ENCODE measurements at regions not wholly inside any gene's neighbourhood (a gene's known extent, or its start where the extent isn't known, plus 50 kb on each side); places are given as distances from the start of the nearest gene placed in this dataset.

GRCh38 chr11:121696177-121696871 lies 243.6 kb upstream of the SORL1-AS1 start:
- Histone ChIP-seq H3K9me3 (ENCODE audit: control insufficient read depth in 4 of 4, insufficient read depth in 3 of 4, low read length in 3 of 4) (no peaks in the 10 kb centered on the region), H3K4me3 (no peak overlapping the region), H3K4me1 (ENCODE audit: control insufficient read depth in 5 of 5, insufficient read depth in 5 of 5, low read length in 5 of 5) (peaks cover 0 to 3% (median 0%) of the 10 kb centered on the region in 5 donors), H3K9ac (ENCODE audit: insufficient read depth in 1 of 2, low read length in 2 of 2) (no peak overlapping the region), H3K27ac (ENCODE audit: low read depth in 1 of 2, low read length in 1 of 2) (peak overlapping the region in 1 of 2 donors; percentile 52), H3K36me3 (ENCODE audit: control insufficient read depth in 4 of 4, insufficient read depth in 4 of 4, low read length in 4 of 4) (no peaks in the 10 kb centered on the region), H3K27me3 (ENCODE audit: control insufficient read depth in 3 of 3, insufficient read depth in 3 of 3, low read length in 2 of 3) (no peaks in the 10 kb centered on the region)
- ATAC-seq (ENCODE audit: insufficient read depth, low FRiP score) (no peak), DNase-seq (no peak)
- no peak for TF ChIP-seq CTCF (IDR thresholded peaks at IDR 0.05; ENCODE audit: control extremely low read depth, extremely low read depth)
- 59 to 61% methylated on average over 20 of the region's 20 CpGs for WGBS, 2 donors

- Histone ChIP-seq H3K9me3 (ENCODE audit: control insufficient read depth in 4 of 4, insufficient read depth in 3 of 4, low read length in 3 of 4) (peaks cover 0 to 4% (median 0%) of the 10 kb centered on the region in 4 donors), H3K4me3 (no peak overlapping the region), H3K27ac (ENCODE audit: low read depth in 1 of 2, low read length in 1 of 2) (no peak overlapping the region), H3K9ac (ENCODE audit: insufficient read depth in 1 of 2, low read length in 2 of 2) (no peak overlapping the region), H3K27me3 (ENCODE audit: control insufficient read depth in 3 of 3, insufficient read depth in 3 of 3, low read length in 2 of 3) (no peaks in the 10 kb centered on the region), H3K36me3 (ENCODE audit: control insufficient read depth in 4 of 4, insufficient read depth in 4 of 4, low read length in 4 of 4) (no peaks in the 10 kb centered on the region), H3K4me1 (ENCODE audit: control insufficient read depth in 5 of 5, insufficient read depth in 5 of 5, low read length in 5 of 5) (peaks cover 0 to 7% (median 0%) of the 10 kb centered on the region in 5 donors)
- DNase-seq (no peak), ATAC-seq (ENCODE audit: insufficient read depth, low FRiP score) (no peak)
- TF ChIP-seq CTCF (IDR thresholded peaks at IDR 0.05; ENCODE audit: control extremely low read depth, extremely low read depth): no peak
- WGBS, 2 donors: 58 to 86% methylated on average over 1 of the region's 1 CpG
Measured at GRCh38 chr11:121692236-121692635, 239.5 kb upstream of the SORL1-AS1 start.

DNA sequence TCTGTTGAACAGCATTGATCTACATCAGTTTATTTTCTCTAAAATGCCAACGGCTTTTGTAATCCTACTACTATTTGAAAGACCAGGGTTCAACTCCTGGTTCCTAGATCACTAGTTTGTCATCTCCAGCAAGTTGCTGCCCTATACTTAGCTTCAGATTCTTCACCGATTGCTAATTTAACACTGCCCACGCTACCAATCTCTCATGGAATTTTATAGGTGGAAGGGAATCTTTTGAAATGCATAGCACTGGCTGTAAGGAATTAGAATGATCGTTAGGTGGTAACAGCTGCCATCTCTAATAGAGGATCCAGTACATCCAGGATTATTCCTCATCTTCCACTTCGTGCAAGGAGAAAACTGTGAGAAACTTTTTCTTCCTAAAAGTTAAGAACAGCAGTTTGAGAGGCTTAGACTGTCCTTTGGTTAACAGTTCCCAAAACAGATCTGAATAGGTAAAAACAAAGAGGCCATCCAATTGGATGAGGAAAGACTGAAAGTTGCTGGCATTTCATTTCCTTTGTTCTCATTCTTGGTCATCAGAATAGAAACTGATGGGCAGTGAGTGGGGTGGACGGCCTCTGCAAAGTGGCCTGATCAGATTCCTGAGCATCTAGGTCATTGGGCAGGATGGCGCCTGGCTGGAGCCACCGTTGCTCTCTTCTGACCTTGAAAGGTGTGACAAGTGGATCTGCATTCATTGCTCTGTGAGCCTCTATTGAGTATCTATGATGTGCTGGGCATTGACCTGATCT lies 236.3 kb upstream of the SORL1-AS1 start:
- H3K4me1 ChIP-seq (ENCODE audit: control insufficient read depth in 5 of 5, insufficient read depth in 5 of 5, low read length in 5 of 5): peaks cover 0 to 4% (median 0%) of the 10 kb centered on the region in 5 donors
- H3K27ac ChIP-seq (ENCODE audit: low read depth in 1 of 2, low read length in 1 of 2): no peak overlapping the region
- DNase-seq (no peak), ATAC-seq (ENCODE audit: insufficient read depth, low FRiP score) (no peak)
- no peak overlapping the region for H3K4me3 ChIP-seq
- H3K9ac ChIP-seq (ENCODE audit: insufficient read depth in 1 of 2, low read length in 2 of 2): no peak overlapping the region
- H3K36me3 ChIP-seq (ENCODE audit: control insufficient read depth in 4 of 4, insufficient read depth in 4 of 4, low read length in 4 of 4): no peaks in the 10 kb centered on the region
- H3K9me3 ChIP-seq (ENCODE audit: control insufficient read depth in 4 of 4, insufficient read depth in 3 of 4, low read length in 3 of 4): peaks cover 0 to 4% (median 0%) of the 10 kb centered on the region in 4 donors
- H3K27me3 ChIP-seq (ENCODE audit: control insufficient read depth in 3 of 3, insufficient read depth in 3 of 3, low read length in 2 of 3): no peaks in the 10 kb centered on the region
- 80 to 88% methylated on average over 8 of the region's 8 CpGs for WGBS, 2 donors
- no peak for TF ChIP-seq CTCF (IDR thresholded peaks at IDR 0.05; ENCODE audit: control extremely low read depth, extremely low read depth)
